Body of pancreas (tissue), 4 donors: ENCODE measurements at regions not wholly inside any gene's neighbourhood (a gene's known extent, or its start where the extent isn't known, plus 50 kb on each side); places are given as distances from the start of the nearest gene placed in this dataset.

ENCODE experiments used
- ATAC-seq: fragments of 150-250 bp; one replicate; pipeline ENCODE4 v1.9.1; 2016
- DNase-seq, 4 donors: peaks; one replicate each; pipeline ENCODE4 v3.0.0-alpha.2; 2019
- H3K27ac ChIP-seq, 4 donors: fragments of 200-600 bp; sonication (generic); 1 replicate in 3 of 4; 2 replicates in 1 of 4; pipeline versions ENCODE4 v1.5.1 to v1.6.1; 2016 to 2019; ENCODE audit warnings: mild to moderate bottlenecking in 1 of 4, mixed read lengths in 1 of 4, moderate library complexity in 1 of 4
- H3K27me3 ChIP-seq, 2 donors: fragments of 200-600 bp; sonication (generic); one replicate each; pipeline ENCODE4 v1.6.0; 2016; ENCODE audit warnings: mild to moderate bottlenecking in 1 of 2
- H3K36me3 ChIP-seq, 2 donors: fragments of 200-600 bp; sonication (generic); replicated peaks in 1 of 2; 2 replicates each; pipeline ENCODE4 v1.5.1; 2016; ENCODE audit warnings: low read depth in 2 of 2; ENCODE audit not compliant: insufficient read depth in 1 of 2
- H3K4me1 ChIP-seq: fragments of 200-600 bp; sonication (generic); one replicate; pipeline ENCODE4 v1.6.0; 2016
- H3K4me3 ChIP-seq, 2 donors: fragments of 200-600 bp; sonication (generic); 1 replicate in 1 of 2; 2 replicates in 1 of 2; pipeline ENCODE4 v1.5.1; 2016 to 2019
- H3K9me3 ChIP-seq, 3 donors: fragments of 200-600 bp; sonication (generic); 1 replicate in 2 of 3; 2 replicates in 1 of 3; pipeline ENCODE4 v1.5.1; 2016
- POLR2A ChIP-seq, 3 donors: fragments of 450-650 bp; IDR thresholded peaks; one replicate each; pipeline ENCODE4 v1.6.1; 2016; ENCODE audit warnings: antibody characterized with exemption in 3 of 3, mild to moderate bottlenecking in 2 of 3
- WGBS, 2 donors: methylation state at CpG; one replicate each; pipeline ENCODE4 v1.1.5; 2017; 5-methylcytosine and 5-hydroxymethylcytosine counted together
- intact Hi-C: fragments of 100-400 bp; cut with DNase I; formaldehyde crosslinking; loops from one replicate; pipeline ENCODE4 v1.15.1; 2023
- TF ChIP-seq, protein P1 (sequence below), 7 experiments: fragments of 450-650 bp in 4 of 7; fragments of 200-600 bp in 3 of 7; sonication (generic) in 3 of 7; IDR thresholded peaks; one replicate each; pipeline ENCODE4 v1.5.1; 2016 to 2019; ENCODE audit warnings: antibody characterized with exemption in 7 of 7

DNA sequence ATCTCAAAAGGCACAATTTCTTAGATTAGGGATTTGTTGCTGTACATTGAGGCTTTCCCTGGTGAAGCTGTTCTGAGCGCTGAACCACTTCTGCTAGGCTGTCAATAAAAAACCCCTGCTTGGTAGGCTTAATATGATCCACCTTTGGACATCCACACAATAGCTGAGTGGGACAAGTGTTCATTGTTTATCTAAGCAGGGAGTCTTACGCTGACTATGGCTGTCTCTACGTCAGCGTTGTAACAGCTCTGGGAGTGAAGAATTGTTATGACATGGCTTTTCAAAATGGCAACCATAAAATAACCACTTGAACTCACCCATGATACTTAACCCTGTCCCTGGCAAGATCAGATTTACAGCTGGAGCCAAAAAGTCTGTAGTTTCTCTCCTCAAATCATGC lies 111.5 kb upstream of the SULT1C3 start:
- Histone ChIP-seq H3K4me1 (no peaks in the 10 kb centered on the region), H3K36me3 (no peaks in the 10 kb centered on the region), H3K9me3 (no peaks in the 10 kb centered on the region), H3K4me3 (no peak overlapping the region), H3K27ac (no peak overlapping the region), H3K27me3 (no peaks in the 10 kb centered on the region)
- 72 to 84% methylated on average over 4 of the region's 4 CpGs for WGBS, 2 donors
- no peak for ATAC-seq
- DNase-seq = no peak
- intact Hi-C loops = no loop called here
- no peak for TF ChIP-seq POLR2A (IDR thresholded peaks at IDR 0.05)
- TF ChIP-seq, protein P1, sequence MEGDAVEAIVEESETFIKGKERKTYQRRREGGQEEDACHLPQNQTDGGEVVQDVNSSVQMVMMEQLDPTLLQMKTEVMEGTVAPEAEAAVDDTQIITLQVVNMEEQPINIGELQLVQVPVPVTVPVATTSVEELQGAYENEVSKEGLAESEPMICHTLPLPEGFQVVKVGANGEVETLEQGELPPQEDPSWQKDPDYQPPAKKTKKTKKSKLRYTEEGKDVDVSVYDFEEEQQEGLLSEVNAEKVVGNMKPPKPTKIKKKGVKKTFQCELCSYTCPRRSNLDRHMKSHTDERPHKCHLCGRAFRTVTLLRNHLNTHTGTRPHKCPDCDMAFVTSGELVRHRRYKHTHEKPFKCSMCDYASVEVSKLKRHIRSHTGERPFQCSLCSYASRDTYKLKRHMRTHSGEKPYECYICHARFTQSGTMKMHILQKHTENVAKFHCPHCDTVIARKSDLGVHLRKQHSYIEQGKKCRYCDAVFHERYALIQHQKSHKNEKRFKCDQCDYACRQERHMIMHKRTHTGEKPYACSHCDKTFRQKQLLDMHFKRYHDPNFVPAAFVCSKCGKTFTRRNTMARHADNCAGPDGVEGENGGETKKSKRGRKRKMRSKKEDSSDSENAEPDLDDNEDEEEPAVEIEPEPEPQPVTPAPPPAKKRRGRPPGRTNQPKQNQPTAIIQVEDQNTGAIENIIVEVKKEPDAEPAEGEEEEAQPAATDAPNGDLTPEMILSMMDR (IDR thresholded peaks at IDR 0.05) = no peak

DNA sequence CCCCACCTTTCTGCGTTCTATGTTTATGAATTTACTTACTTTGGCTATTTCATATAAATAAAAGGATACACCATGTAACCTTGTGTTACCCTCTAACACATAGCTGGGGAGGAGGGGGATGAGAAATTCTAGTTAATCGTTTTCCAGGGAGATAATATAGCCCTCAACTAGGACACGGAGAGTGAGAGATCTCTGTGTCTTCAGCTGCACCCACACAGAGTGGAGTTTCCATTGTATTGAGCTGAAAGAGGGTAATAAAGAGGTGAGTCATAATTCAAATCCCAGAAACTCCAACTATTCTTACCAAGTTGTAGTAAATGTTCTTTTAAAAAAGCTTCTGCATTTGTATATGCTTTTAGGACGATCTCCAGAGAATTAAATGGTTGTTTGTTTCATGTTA lies 110.1 kb upstream of the SULT1C3 start:
- DNase-seq (no peak), ATAC-seq (no peak)
- Histone ChIP-seq H3K4me1 (no peaks in the 10 kb centered on the region), H3K9me3 (no peaks in the 10 kb centered on the region), H3K27me3 (no peaks in the 10 kb centered on the region), H3K27ac (no peak overlapping the region), H3K4me3 (no peak overlapping the region), H3K36me3 (no peaks in the 10 kb centered on the region)
- 31 to 32% methylated on average over 4 of the region's 4 CpGs for WGBS, 2 donors
- no peak for TF ChIP-seq POLR2A (IDR thresholded peaks at IDR 0.05)
- TF ChIP-seq, protein P1 (IDR thresholded peaks at IDR 0.05) = no peak
- intact Hi-C loops = no loop called here

DNA sequence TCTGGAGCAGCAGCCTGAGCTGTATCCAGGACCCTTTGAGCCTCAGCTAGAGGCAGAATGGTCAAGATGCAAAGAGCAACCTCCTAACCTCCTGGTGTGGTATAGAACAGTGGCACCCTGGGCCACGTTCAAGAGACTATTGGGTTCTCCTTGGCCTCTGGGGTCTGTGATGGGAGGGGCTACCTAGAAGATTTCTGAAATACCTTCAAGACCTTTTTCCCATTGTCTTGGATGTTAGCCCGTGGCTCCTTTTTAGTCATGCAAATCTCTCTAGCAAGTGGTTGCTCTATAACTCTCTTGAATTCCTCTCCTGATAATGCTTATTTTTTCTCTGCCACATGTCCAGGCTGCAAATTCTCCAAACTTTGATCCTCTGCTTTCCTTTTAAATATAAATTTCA lies 106.3 kb upstream of the SULT1C3 start:
- H3K27me3 ChIP-seq = no peaks in the 10 kb centered on the region
- no peaks in the 10 kb centered on the region for H3K36me3 ChIP-seq
- TF ChIP-seq, protein P1 (IDR thresholded peaks at IDR 0.05) = no peak
- no peak for TF ChIP-seq POLR2A (IDR thresholded peaks at IDR 0.05)
- WGBS, 2 donors = 60 to 69% methylated on average over 2 of the region's 2 CpGs
- H3K27ac ChIP-seq = no peak overlapping the region
- intact Hi-C loops = no loop called here
- ATAC-seq = no peak
- H3K4me3 ChIP-seq = no peak overlapping the region
- DNase-seq = no peak
- H3K9me3 ChIP-seq = no peaks in the 10 kb centered on the region
- H3K4me1 ChIP-seq = no peaks in the 10 kb centered on the region

DNA sequence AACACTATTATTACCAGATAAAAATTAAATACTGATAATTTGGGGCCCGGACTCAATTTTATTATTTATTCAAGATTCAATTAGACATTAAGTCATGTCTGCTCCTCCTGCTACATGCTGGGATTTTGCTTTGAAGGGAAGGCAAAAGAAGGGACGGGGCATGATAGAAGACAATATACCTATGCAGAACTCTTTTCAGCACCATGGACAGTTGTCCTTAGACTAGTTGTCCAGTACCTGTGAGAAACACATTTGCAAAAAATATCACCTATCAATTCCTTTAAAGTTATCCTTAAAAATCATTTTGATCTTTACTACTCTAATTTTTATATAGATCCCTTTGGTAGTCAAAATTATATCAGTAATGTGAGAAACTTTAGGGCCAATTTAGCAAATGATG lies 100.2 kb upstream of the SULT1C3 start:
- no peak for ATAC-seq
- Histone ChIP-seq H3K36me3 (no peaks in the 10 kb centered on the region), H3K27ac (no peak overlapping the region), H3K27me3 (no peaks in the 10 kb centered on the region), H3K9me3 (no peaks in the 10 kb centered on the region), H3K4me3 (no peak overlapping the region), H3K4me1 (no peaks in the 10 kb centered on the region)
- TF ChIP-seq, protein P1 (IDR thresholded peaks at IDR 0.05) = no peak
- TF ChIP-seq POLR2A (IDR thresholded peaks at IDR 0.05) = no peak
- 40 to 43% methylated on average over 2 of the region's 2 CpGs for WGBS, 2 donors
- intact Hi-C loops = no loop called here
- DNase-seq = no peak

DNA sequence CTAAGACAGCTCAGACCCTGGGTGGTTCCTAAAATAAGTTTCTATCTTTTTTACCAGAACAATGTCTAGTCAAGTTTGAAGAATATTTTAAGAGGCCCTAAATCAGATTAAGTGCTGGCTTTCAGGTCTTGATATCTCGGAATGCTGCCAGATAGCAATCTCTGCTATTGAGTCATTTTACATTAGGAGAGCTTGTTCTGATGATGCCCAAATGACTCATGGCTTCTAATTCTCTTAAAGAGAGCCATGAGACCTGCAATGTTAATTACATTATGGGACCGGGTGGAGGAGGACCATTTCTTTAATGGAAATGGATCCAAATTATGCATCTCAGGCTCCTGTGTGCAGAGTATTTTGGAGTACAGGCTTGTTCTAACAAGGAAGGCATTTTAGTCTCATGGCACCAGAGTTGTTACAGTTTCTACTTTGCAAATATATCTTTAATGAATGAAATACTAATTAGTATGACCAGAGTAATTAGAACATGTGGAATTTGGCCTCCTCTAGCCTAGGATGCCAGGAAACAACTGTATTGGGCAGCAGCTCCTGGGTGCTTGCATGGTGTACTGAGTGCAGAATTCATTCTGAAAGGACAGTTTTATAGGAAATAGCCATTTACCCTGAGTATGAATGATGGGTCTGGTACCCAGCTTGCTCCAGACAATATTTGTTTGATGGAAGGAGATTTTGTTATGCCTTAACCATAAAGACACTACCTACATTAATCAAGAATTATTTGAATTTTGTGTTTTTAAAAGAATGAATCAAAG lies 94.0 kb upstream of the SULT1C3 start:
- DNase-seq (no peak), ATAC-seq (no peak)
- no peak overlapping the region for H3K4me3 ChIP-seq
- WGBS, 2 donors = 60 to 65% methylated on average over 2 of the region's 2 CpGs
- H3K36me3 ChIP-seq = no peaks in the 10 kb centered on the region
- H3K27ac ChIP-seq = no peak overlapping the region
- TF ChIP-seq, protein P1 (IDR thresholded peaks at IDR 0.05) = no peak
- no peaks in the 10 kb centered on the region for H3K9me3 ChIP-seq
- intact Hi-C loops = no loop called here
- no peaks in the 10 kb centered on the region for H3K27me3 ChIP-seq
- H3K4me1 ChIP-seq = no peaks in the 10 kb centered on the region
